ENCODE measurements at regions not wholly inside any gene's neighbourhood (a gene's known extent, or its start where the extent isn't known, plus 50 kb on each side); places are given as distances from the start of the nearest gene placed in this dataset.
A peak's percentile ranks its signal among the peaks of the same experiment; 100 is the strongest.

DNA sequence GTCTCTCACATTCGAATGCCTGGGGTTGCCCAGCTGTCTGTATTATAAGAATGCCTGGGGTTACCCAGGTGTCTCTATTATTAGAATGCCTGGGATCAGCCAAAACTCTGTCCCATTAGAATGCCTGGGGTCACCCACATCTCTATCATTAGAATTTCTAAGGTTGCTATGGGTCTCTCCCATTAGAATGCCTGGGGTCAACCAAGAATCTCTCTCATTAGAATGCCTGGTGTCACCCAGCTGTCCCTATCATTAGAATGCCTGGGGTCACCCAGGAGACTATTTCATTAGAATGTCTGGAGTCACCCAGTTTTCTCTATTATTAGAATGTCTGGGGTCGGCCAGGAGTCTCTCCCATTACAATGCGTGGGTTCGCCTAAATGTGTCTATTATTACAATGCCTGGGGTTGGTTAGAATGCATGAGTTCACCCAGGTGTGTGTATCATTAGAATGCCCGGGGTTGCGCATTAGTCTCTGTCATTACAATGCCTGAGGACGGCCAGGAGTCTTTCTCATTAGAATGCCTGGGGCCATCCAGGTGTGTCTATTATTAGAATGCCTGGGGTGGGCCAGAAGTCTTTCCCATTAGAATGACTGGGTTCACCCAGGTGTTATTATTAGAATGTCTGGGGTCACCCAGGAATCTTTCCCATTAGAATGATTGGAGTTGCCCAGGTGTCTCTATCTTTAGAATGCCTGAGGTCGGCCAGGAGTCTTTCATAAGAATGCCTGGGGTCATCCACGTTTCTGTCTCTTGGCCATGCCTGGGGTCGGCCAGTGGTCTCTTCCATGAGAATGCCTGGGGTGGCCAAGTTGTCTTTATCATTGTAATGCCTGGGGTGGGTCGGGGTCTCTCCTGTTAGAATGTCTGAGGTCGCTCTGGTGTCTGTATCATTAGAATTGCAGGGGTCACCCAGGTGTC is 59.6 kb downstream of the RNF187 start:
- peak in 1 of 2 donors; percentile 59 for DNase-seq (ENCODE audit: low spot score in 2 of 2)
- WGBS, 2 donors, result 61 to 81% methylated on average over 12 of the region's 12 CpGs
- intact Hi-C loops (cut with DNase I; ENCODE audit: low total_unique reads), result no loop called here
- no peak for TF ChIP-seq POLR2A (IDR thresholded peaks at IDR 0.05)
- TF ChIP-seq, protein P1, sequence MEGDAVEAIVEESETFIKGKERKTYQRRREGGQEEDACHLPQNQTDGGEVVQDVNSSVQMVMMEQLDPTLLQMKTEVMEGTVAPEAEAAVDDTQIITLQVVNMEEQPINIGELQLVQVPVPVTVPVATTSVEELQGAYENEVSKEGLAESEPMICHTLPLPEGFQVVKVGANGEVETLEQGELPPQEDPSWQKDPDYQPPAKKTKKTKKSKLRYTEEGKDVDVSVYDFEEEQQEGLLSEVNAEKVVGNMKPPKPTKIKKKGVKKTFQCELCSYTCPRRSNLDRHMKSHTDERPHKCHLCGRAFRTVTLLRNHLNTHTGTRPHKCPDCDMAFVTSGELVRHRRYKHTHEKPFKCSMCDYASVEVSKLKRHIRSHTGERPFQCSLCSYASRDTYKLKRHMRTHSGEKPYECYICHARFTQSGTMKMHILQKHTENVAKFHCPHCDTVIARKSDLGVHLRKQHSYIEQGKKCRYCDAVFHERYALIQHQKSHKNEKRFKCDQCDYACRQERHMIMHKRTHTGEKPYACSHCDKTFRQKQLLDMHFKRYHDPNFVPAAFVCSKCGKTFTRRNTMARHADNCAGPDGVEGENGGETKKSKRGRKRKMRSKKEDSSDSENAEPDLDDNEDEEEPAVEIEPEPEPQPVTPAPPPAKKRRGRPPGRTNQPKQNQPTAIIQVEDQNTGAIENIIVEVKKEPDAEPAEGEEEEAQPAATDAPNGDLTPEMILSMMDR (IDR thresholded peaks at IDR 0.05), result no peak
- no peak overlapping the region for H3K4me3 ChIP-seq (ENCODE audit: low read depth, poor library complexity, severe bottlenecking)

DNA sequence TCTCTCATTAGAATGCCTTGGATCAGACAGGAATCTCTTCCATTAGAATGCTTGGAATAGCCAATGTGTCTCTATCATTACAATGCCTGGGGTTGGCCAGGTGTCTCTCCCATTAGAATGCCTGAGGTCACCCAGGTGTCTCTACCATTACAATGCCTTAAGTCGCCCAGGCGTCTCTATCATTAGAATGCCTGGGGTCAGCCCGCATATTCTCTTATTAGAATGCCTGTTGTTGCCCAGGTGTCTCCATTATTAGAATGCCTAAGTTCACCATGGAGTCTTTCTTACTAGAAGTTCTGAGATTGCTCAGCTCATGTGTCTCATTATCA is 60.2 kb downstream of the RNF187 start:
- TF ChIP-seq, protein P1 (IDR thresholded peaks at IDR 0.05), result no peak
- TF ChIP-seq POLR2A (IDR thresholded peaks at IDR 0.05), result no peak
- 63 to 82% methylated on average over 3 of the region's 3 CpGs for WGBS, 2 donors
- no peak overlapping the region for H3K4me3 ChIP-seq (ENCODE audit: low read depth, poor library complexity, severe bottlenecking)
- intact Hi-C loops (cut with DNase I; ENCODE audit: low total_unique reads), result no loop called here
- DNase-seq (ENCODE audit: low spot score in 2 of 2), result no peak

DNA sequence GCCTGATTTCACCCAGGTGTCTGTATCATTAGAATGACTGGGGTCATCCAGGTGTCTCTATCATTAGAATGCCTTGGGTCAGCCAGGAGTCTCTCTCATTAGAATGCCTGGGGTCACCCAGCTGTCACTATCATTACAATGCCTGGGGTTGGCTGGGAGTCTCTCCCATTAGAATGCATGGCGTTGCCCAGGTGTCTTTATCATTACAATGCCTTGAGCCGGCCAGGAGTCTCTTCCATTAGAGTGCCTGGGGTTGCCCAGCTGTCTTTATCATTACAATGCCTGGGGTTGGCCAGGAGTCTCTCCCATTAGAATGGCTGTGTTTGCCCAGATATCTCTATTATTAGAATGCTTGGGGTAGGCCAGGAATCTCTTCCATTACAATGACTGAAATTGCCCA is 61.6 kb downstream of the RNF187 start:
- intact Hi-C loops (cut with DNase I; ENCODE audit: low total_unique reads), result no loop called here
- DNase-seq (ENCODE audit: low spot score in 2 of 2), result peak in 1 of 2 donors; percentile 13
- no peak overlapping the region for H3K4me3 ChIP-seq (ENCODE audit: low read depth, poor library complexity, severe bottlenecking)
- TF ChIP-seq, protein P1 (IDR thresholded peaks at IDR 0.05), result no peak
- TF ChIP-seq POLR2A (IDR thresholded peaks at IDR 0.05), result no peak
- WGBS, 2 donors, result 35 to 43% methylated on average over 2 of the region's 2 CpGs

DNA sequence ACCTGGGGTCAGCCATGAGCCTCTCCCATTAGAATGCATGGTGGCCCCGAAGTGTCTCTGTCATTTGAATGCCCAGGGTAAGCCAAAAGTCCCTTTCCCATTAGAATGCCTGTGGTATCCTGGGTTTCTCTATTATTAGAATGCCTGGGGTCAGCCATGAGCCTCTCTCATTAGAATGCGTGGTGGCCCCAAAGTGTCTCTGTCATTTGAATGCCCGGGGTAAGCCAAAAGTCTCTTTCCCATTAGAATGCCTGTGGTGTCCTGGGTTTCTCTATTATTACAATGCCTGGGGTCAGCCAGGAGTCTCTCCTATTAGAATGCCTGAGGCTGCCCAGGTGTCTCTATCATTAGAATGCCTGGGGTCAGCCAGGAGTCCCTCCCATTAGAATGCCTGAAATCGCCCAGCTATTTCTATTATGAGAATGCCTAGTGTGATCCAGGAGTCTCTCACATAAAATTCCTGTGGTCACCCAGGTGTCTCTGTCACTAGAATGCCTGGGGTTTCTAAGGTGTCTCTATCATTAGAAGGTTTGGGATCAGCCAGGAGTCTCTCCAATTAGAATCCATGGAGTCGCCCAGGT is 65.5 kb downstream of the RNF187 start:
- 58 to 70% methylated on average over 5 of the region's 5 CpGs for whole genome bisulfite sequencing, 2 donors
- intact Hi-C loops (cut with DNase I; ENCODE audit: low total_unique reads), result no loop called here
- DNase-seq (ENCODE audit: low spot score in 2 of 2), result no peak
- no peak overlapping the region for H3K4me3 ChIP-seq (ENCODE audit: low read depth, poor library complexity, severe bottlenecking)
- TF ChIP-seq POLR2A (IDR thresholded peaks at IDR 0.05), result no peak
- TF ChIP-seq, protein P1 (IDR thresholded peaks at IDR 0.05), result no peak

DNA sequence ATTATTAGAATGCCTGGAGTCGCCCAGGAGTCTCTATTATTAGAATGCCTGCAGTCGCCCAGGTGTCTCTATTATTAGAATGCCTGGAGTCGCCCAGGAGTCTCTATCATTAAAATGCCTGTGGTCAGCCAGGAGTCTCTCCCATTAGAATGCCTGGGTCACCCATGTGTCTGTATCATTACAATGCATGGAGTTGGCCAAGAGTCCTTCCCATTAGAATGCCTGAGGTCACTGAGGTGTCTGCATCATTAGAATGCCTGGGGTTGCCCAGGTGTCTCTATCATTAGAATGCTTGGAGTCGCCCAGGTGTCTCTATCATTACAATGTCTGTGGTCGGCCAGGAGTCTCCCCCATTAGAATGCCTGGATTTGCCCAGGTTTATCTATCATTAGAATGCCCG is 66.9 kb downstream of the RNF187 start:
- intact Hi-C loops (cut with DNase I; ENCODE audit: low total_unique reads), result no loop called here
- DNase-seq (ENCODE audit: low spot score in 2 of 2), result peak in 1 of 2 donors; percentile 13
- H3K4me3 ChIP-seq (ENCODE audit: low read depth, poor library complexity, severe bottlenecking), result no peak overlapping the region
- TF ChIP-seq, protein P1 (IDR thresholded peaks at IDR 0.05), result no peak
- no peak for TF ChIP-seq POLR2A (IDR thresholded peaks at IDR 0.05)
- 40 to 49% methylated on average over 5 to 6 of the region's 6 CpGs for WGBS, 2 donors
